Suprapubic skin (tissue), 4 donors: ENCODE measurements at regions not wholly inside any gene's neighbourhood (a gene's known extent, or its start where the extent isn't known, plus 50 kb on each side); places are given as distances from the start of the nearest gene placed in this dataset.

Experiments used
- EP300 ChIP-seq: sonication (generic); formaldehyde crosslinking; IDR thresholded peaks from one replicate; pipeline ENCODE4 v1.6.1; 2017; ENCODE audit warnings: antibody characterized with exemption
- POLR2A ChIP-seq, 2 donors: fragments of 450-650 bp; IDR thresholded peaks; one replicate each; pipeline ENCODE4 v1.6.1; 2017; ENCODE audit warnings: antibody characterized with exemption in 2 of 2, mild to moderate bottlenecking in 2 of 2, moderate library complexity in 2 of 2
- POLR2AphosphoS5 ChIP-seq, 3 donors: sonication (generic); formaldehyde crosslinking; IDR thresholded peaks; one replicate each; pipeline ENCODE4 v1.6.1; 2017; ENCODE audit warnings: antibody characterized with exemption in 3 of 3
- TF ChIP-seq, protein P1 (sequence below), 2 donors: fragments of 200-600 bp in 1 of 2; fragments of 450-650 bp in 1 of 2; sonication (generic) in 1 of 2; IDR thresholded peaks; one replicate each; pipeline ENCODE4 v1.5.1; 2016 to 2019; ENCODE audit warnings: antibody characterized with exemption in 2 of 2, mild to moderate bottlenecking in 1 of 2, moderate library complexity in 1 of 2

- TF ChIP-seq, protein P1, sequence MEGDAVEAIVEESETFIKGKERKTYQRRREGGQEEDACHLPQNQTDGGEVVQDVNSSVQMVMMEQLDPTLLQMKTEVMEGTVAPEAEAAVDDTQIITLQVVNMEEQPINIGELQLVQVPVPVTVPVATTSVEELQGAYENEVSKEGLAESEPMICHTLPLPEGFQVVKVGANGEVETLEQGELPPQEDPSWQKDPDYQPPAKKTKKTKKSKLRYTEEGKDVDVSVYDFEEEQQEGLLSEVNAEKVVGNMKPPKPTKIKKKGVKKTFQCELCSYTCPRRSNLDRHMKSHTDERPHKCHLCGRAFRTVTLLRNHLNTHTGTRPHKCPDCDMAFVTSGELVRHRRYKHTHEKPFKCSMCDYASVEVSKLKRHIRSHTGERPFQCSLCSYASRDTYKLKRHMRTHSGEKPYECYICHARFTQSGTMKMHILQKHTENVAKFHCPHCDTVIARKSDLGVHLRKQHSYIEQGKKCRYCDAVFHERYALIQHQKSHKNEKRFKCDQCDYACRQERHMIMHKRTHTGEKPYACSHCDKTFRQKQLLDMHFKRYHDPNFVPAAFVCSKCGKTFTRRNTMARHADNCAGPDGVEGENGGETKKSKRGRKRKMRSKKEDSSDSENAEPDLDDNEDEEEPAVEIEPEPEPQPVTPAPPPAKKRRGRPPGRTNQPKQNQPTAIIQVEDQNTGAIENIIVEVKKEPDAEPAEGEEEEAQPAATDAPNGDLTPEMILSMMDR (IDR thresholded peaks at IDR 0.05), result no peak
- TF ChIP-seq EP300, result no peak
- no peak for TF ChIP-seq POLR2AphosphoS5 (IDR thresholded peaks at IDR 0.05)
- no peak for TF ChIP-seq POLR2A (IDR thresholded peaks at IDR 0.05)
Measured at GRCh38 chr3:145015253-145015652, 1043.6 kb downstream of the DIPK2A start.
